ENCODE measurements at regions not wholly inside any gene's neighbourhood (a gene's known extent, or its start where the extent isn't known, plus 50 kb on each side); places are given as distances from the start of the nearest gene placed in this dataset.

GRCh38 chr12:46556105-46556559 lies 183.6 kb upstream of the SLC38A2 start:
- Histone ChIP-seq H3K9ac (ENCODE audit: control insufficient read depth, extremely low read depth, insufficient read depth, low read length) (peak overlapping the region; percentile 77), H3K4me3 (ENCODE audit: control insufficient read depth in 2 of 3, extremely low read depth in 1 of 3, insufficient read depth in 2 of 3, low read depth in 1 of 3, low read length in 3 of 3) (peak overlapping the region in 1 of 3 experiments; percentile 38)

DNA sequence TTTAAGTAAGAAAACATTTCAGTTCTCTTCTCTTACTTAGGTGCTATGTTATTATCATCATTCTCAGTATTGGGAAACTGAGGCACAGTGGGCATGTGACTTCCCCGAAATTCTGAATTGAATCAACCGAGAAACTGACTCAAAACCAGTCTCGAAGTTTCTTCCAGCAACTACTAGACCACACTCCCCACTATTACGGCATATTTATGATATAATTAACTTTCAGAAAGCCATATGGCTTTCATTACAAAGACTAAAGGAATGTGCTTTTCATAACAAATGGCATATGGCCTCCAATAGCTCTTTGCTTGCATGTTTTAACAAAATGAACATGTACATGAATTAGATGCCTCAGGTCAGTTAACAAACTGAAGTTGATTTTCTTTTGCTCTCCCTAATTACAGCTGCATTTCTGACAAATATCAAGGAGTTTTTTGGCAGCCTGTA lies 182.9 kb upstream of the SLC38A2 start:
- no peaks in the 10 kb centered on the region for H3K9me1 ChIP-seq (ENCODE audit: control insufficient read depth, extremely low read depth, insufficient read depth, low read length)
- no peaks in the 10 kb centered on the region for H3K79me2 ChIP-seq (ENCODE audit: control insufficient read depth, insufficient read depth, low read length)
- H3K4me3 ChIP-seq (ENCODE audit: control insufficient read depth in 2 of 3, extremely low read depth in 1 of 3, insufficient read depth in 2 of 3, low read depth in 1 of 3, low read length in 3 of 3) = peak overlapping the region in 2 of 3 experiments; percentile 38 to 42
- no peaks in the 10 kb centered on the region for H3K9me3 ChIP-seq (ENCODE audit: control insufficient read depth, low read depth, low read length)
- H2AFZ ChIP-seq (ENCODE audit: control insufficient read depth, low read length) = no peak overlapping the region
- H4K20me1 ChIP-seq (ENCODE audit: control insufficient read depth, extremely low read depth, insufficient read depth, low read length) = no peaks in the 10 kb centered on the region
- peaks cover 90% of the 10 kb centered on the region for H3K4me1 ChIP-seq (ENCODE audit: control insufficient read depth, extremely low read depth, insufficient read depth, low read length)
- H3K27ac ChIP-seq (ENCODE audit: control insufficient read depth, insufficient read depth, low read length) = peak overlapping the region; percentile 99
- dilution Hi-C loops (cut with MboI; ENCODE audit: extremely low pct_ligation_motif_present, low sequenced_read_pairs) = no loop called here
- peak overlapping the region; percentile 82 for H3K4me2 ChIP-seq (ENCODE audit: control insufficient read depth, extremely low read depth, insufficient read depth, low read depth, low read length)
- H3K27me3 ChIP-seq (ENCODE audit: control insufficient read depth, extremely low read depth, insufficient read depth, low read length) = no peaks in the 10 kb centered on the region
- peaks cover 0 to 5% of the 10 kb centered on the region in 2 experiments for H3K36me3 ChIP-seq (ENCODE audit: control insufficient read depth in 2 of 2, extremely low read depth in 1 of 2, insufficient read depth in 2 of 2, low read length in 2 of 2)
- no peak for TF ChIP-seq CTCF (optimal IDR thresholded peaks at IDR 0.05 in 1 of 3, IDR thresholded peaks at IDR 0.05 in 1 of 3, conservative IDR thresholded peaks at IDR 0.05 in 1 of 3; ENCODE audit: extremely low read depth in 1 of 3, insufficient read depth in 2 of 3, low read length in 3 of 3)
- FAIRE-seq (peak; percentile 57), DNase-seq (ENCODE audit: low read depth, low spot score) (no peak)
- H3K9ac ChIP-seq (ENCODE audit: control insufficient read depth, extremely low read depth, insufficient read depth, low read length) = peak overlapping the region; percentile 77

More at GRCh38 chr12:46556105-46556559, 183.6 kb upstream of the SLC38A2 start:
- Histone ChIP-seq H2AFZ (ENCODE audit: control insufficient read depth, low read length) (no peak overlapping the region), H3K9me3 (ENCODE audit: control insufficient read depth, low read depth, low read length) (no peaks in the 10 kb centered on the region), H3K36me3 (ENCODE audit: control insufficient read depth in 2 of 2, extremely low read depth in 1 of 2, insufficient read depth in 2 of 2, low read length in 2 of 2) (peaks cover 0 to 5% of the 10 kb centered on the region in 2 experiments), H3K27me3 (ENCODE audit: control insufficient read depth, extremely low read depth, insufficient read depth, low read length) (no peaks in the 10 kb centered on the region), H3K4me2 (ENCODE audit: control insufficient read depth, extremely low read depth, insufficient read depth, low read depth, low read length) (peak overlapping the region; percentile 82), H3K27ac (ENCODE audit: control insufficient read depth, insufficient read depth, low read length) (peak overlapping the region; percentile 99), H3K79me2 (ENCODE audit: control insufficient read depth, insufficient read depth, low read length) (no peaks in the 10 kb centered on the region), H3K9me1 (ENCODE audit: control insufficient read depth, extremely low read depth, insufficient read depth, low read length) (no peaks in the 10 kb centered on the region), H3K4me1 (ENCODE audit: control insufficient read depth, extremely low read depth, insufficient read depth, low read length) (peaks cover 90% of the 10 kb centered on the region), H4K20me1 (ENCODE audit: control insufficient read depth, extremely low read depth, insufficient read depth, low read length) (no peaks in the 10 kb centered on the region)
- dilution Hi-C loops (cut with MboI; ENCODE audit: extremely low pct_ligation_motif_present, low sequenced_read_pairs) = no loop called here
- no peak for DNase-seq (ENCODE audit: low read depth, low spot score)
- TF ChIP-seq EZH2 (IDR thresholded peaks at IDR 0.05; ENCODE audit: low read length) (no peak), CTCF (optimal IDR thresholded peaks at IDR 0.05 in 1 of 3, IDR thresholded peaks at IDR 0.05 in 1 of 3, conservative IDR thresholded peaks at IDR 0.05 in 1 of 3; ENCODE audit: extremely low read depth in 1 of 3, insufficient read depth in 2 of 3, low read length in 3 of 3) (no peak)
- FAIRE-seq = peak; percentile 32

All from keratinocyte (primary cell).